Liver (tissue), 8 donors: ENCODE measurements at regions not wholly inside any gene's neighbourhood (a gene's known extent, or its start where the extent isn't known, plus 50 kb on each side); places are given as distances from the start of the nearest gene placed in this dataset.

ENCODE experiments used
- DNase-seq: peaks from one replicate; pipeline ENCODE4 v3.0.0-alpha.2; 2017; ENCODE audit warnings: low spot score
- H3K27ac ChIP-seq, 2 donors: one replicate each; pipeline ENCODE4 v1.7.0; 2013; ENCODE audit warnings: inconsistent platforms in 2 of 2, low read length in 2 of 2, control low read depth in 1 of 2, low read depth in 1 of 2, mild to moderate bottlenecking in 1 of 2
- H3K27me3 ChIP-seq, 4 donors: one replicate each; pipeline versions ENCODE4 v1.6.1 to v1.7.0; 2013; ENCODE audit warnings: low read length in 3 of 4, inconsistent platforms in 1 of 4, mild to moderate bottlenecking in 1 of 4, moderate library complexity in 1 of 4; ENCODE audit not compliant: control insufficient read depth in 4 of 4, insufficient read depth in 4 of 4
- H3K36me3 ChIP-seq, 4 donors: one replicate each; pipeline versions ENCODE4 v1.6.1 to v1.7.0; 2013; ENCODE audit warnings: low read length in 3 of 4, mild to moderate bottlenecking in 3 of 4, low read depth in 1 of 4, moderate library complexity in 1 of 4; ENCODE audit not compliant: control insufficient read depth in 4 of 4, insufficient read depth in 3 of 4
- H3K4me1 ChIP-seq, 4 donors: one replicate each; pipeline versions ENCODE4 v1.6.1 to v1.7.0; 2013; ENCODE audit warnings: low read length in 3 of 4, mild to moderate bottlenecking in 3 of 4, moderate library complexity in 1 of 4; ENCODE audit not compliant: control insufficient read depth in 4 of 4, insufficient read depth in 4 of 4
- H3K4me3 ChIP-seq, 3 donors: one replicate each; pipeline versions ENCODE4 v1.6.1 to v1.7.0; 2013; ENCODE audit warnings: low read length in 3 of 3, control low read depth in 1 of 3, low read depth in 1 of 3, mild to moderate bottlenecking in 1 of 3
- H3K9ac ChIP-seq, 2 donors: one replicate each; pipeline ENCODE4 v1.7.0; 2013; ENCODE audit warnings: low read length in 2 of 2, mild to moderate bottlenecking in 2 of 2, moderate library complexity in 2 of 2, control low read depth in 1 of 2, low read depth in 1 of 2
- H3K9me3 ChIP-seq, 4 donors: one replicate each; pipeline versions ENCODE4 v1.6.1 to v1.7.0; 2013; ENCODE audit warnings: low read length in 3 of 4; ENCODE audit not compliant: control insufficient read depth in 4 of 4
- ATF3 ChIP-seq: IDR thresholded peaks from 2 replicates; pipeline ENCODE4 v1.6.1; 2016; ENCODE audit warnings: antibody characterized with exemption
- CTCF ChIP-seq: fragments of 150-350 bp; IDR thresholded peaks from 2 replicates; pipeline ENCODE4 v1.5.1; 2017; ENCODE audit warnings: improper control_type of control experiment, low read depth, low read length; ENCODE audit not compliant: missing input control
- EGR1 ChIP-seq, 2 donors: IDR thresholded peaks; 2 replicates each; pipeline ENCODE4 v1.6.1; 2016 to 2018; ENCODE audit warnings: antibody characterized with exemption in 2 of 2, low read depth in 2 of 2
- FOXA1 ChIP-seq: IDR thresholded peaks from 2 replicates; pipeline ENCODE4 v1.6.1; 2016; ENCODE audit warnings: antibody characterized with exemption
- FOXA2 ChIP-seq: IDR thresholded peaks from 2 replicates; pipeline ENCODE4 v1.6.1; 2016; ENCODE audit warnings: antibody characterized with exemption
- GABPA ChIP-seq, 2 donors: IDR thresholded peaks in 1 of 2; conservative IDR thresholded peaks in 1 of 2; 2 replicates each; pipeline ENCODE4 v1.6.1; 2016; ENCODE audit warnings: antibody characterized with exemption in 2 of 2, mild to moderate bottlenecking in 1 of 2, moderate library complexity in 1 of 2
- HNF4A ChIP-seq, 2 donors: conservative IDR thresholded peaks; 2 replicates each; pipeline ENCODE4 v1.6.1; 2016; ENCODE audit warnings: antibody characterized with exemption in 2 of 2, mild to moderate bottlenecking in 2 of 2
- HNF4G ChIP-seq: IDR thresholded peaks from 2 replicates; pipeline ENCODE4 v1.6.1; 2016; ENCODE audit warnings: antibody characterized with exemption
- JUND ChIP-seq, 2 donors: IDR thresholded peaks; 2 replicates each; pipeline ENCODE4 v1.6.1; 2016; ENCODE audit warnings: antibody characterized with exemption in 2 of 2
- MAX ChIP-seq: IDR thresholded peaks from 2 replicates; pipeline ENCODE4 v1.6.1; 2016; ENCODE audit warnings: antibody characterized with exemption
- NR2F2 ChIP-seq: IDR thresholded peaks from 2 replicates; pipeline ENCODE4 v1.6.1; 2016; ENCODE audit warnings: antibody characterized with exemption
- RAD21 ChIP-seq, 2 donors: IDR thresholded peaks; 2 replicates each; pipeline ENCODE4 v1.6.1; 2016; ENCODE audit warnings: antibody characterized with exemption in 2 of 2, mild to moderate bottlenecking in 2 of 2
- REST ChIP-seq: IDR thresholded peaks from 2 replicates; pipeline ENCODE4 v1.6.1; 2016; ENCODE audit warnings: antibody characterized with exemption, mild to moderate bottlenecking
- RXRA ChIP-seq, 2 donors: IDR thresholded peaks; 2 replicates each; pipeline ENCODE4 v1.6.1; 2017 to 2018; ENCODE audit warnings: antibody characterized with exemption in 2 of 2, mild to moderate bottlenecking in 1 of 2
- SP1 ChIP-seq: IDR thresholded peaks from 2 replicates; pipeline ENCODE4 v1.6.1; 2018; ENCODE audit warnings: antibody characterized with exemption, mild to moderate bottlenecking
- TAF1 ChIP-seq: conservative IDR thresholded peaks from 2 replicates; pipeline ENCODE4 v1.6.1; 2016; ENCODE audit warnings: antibody characterized with exemption, mild to moderate bottlenecking
- YY1 ChIP-seq: IDR thresholded peaks from 2 replicates; pipeline ENCODE4 v1.6.1; 2016; ENCODE audit warnings: antibody characterized with exemption, mild to moderate bottlenecking
- ZBTB33 ChIP-seq: IDR thresholded peaks from 2 replicates; pipeline ENCODE4 v1.6.1; 2016; ENCODE audit warnings: antibody characterized with exemption
- WGBS: extraction: QIAGEN DNeasy Blood & Tissue Kit; methylation state at CpG from one replicate; pipeline ENCODE4 v1.1.7; 2013; 5-methylcytosine and 5-hydroxymethylcytosine counted together
- donor health status: healthy.
- donor health status: healthy.
- donor health status: healthy.
- donor health status: healthy.
- donor health status: healthy.

- H3K27ac ChIP-seq, result no peak overlapping the region
- H3K9ac ChIP-seq, result no peak overlapping the region
- H3K36me3 ChIP-seq, result no peaks in the 10 kb centered on the region
- no peaks in the 10 kb centered on the region for H3K27me3 ChIP-seq
- no peak for TF ChIP-seq HNF4G
- TF ChIP-seq HNF4A (conservative IDR thresholded peaks at IDR 0.05), result no peak
- TF ChIP-seq GABPA (IDR thresholded peaks at IDR 0.05 in 1 of 2, conservative IDR thresholded peaks at IDR 0.05 in 1 of 2), result no peak
- TF ChIP-seq FOXA2, result no peak
- no peak for TF ChIP-seq RXRA (IDR thresholded peaks at IDR 0.05)
- TF ChIP-seq SP1, result no peak
- TF ChIP-seq RAD21 (IDR thresholded peaks at IDR 0.05), result no peak
- no peak for TF ChIP-seq TAF1
- no peak for TF ChIP-seq ATF3
- no peak for TF ChIP-seq ZBTB33
- no peak for TF ChIP-seq YY1
- TF ChIP-seq MAX, result no peak
- no peak for TF ChIP-seq EGR1 (IDR thresholded peaks at IDR 0.05; ENCODE audit: low read depth in 2 of 2)
- no peak for TF ChIP-seq CTCF
- no peak for TF ChIP-seq NR2F2
- no peak for TF ChIP-seq JUND (IDR thresholded peaks at IDR 0.05)
- no peak for TF ChIP-seq REST
- no peak for TF ChIP-seq FOXA1
- WGBS, result 89% methylated on average over 4 of the region's 4 CpGs
- H3K4me1 ChIP-seq, result no peaks in the 10 kb centered on the region
- H3K9me3 ChIP-seq, result no peaks in the 10 kb centered on the region
- DNase-seq, result no peak
- H3K4me3 ChIP-seq, result no peak overlapping the region
Observed at GRCh38 chr7:95668504-95669018, 72.2 kb upstream of the PDK4 start.
